GM18507 (cell line): ENCODE measurements at regions not wholly inside any gene's neighbourhood (a gene's known extent, or its start where the extent isn't known, plus 50 kb on each side); places are given as distances from the start of the nearest gene placed in this dataset.
"Not testable (repeated sequence)": the region's sequence is repeated elsewhere in the genome, so short reads cannot be mapped to it uniquely, and the experiment has no call there.

ENCODE experiments used
- DNase-seq: peaks from one replicate; pipeline ENCODE4 v3.0.0; 2011; ENCODE audit warnings: low read depth; ENCODE audit not compliant: insufficient read length; ENCODE audit errors: extremely low spot score
- FAIRE-seq: peaks from 2 replicates; lab custom pipeline; 2011; peaks lifted over from hg19 to GRCh38; lab: Jason Lieb, UNC

DNA sequence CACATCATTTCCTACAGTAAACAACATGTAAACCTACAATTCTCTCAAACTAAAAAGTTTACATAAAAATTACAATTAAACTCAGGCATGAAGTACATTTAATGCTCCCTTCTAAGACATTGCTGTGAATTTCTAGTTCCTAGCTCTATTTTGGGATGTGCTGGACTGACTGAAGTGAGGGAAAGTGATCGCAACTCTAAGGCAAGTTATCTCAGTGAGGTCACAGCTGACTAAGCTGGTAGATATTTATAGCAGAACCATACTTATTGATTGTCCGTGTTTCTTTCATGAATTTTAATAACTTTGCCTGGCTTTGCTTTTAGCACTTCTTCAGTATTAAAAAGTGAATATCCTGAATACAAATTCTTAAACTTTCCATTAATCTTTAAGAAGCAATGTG lies 570.4 kb upstream of the GALNTL6 start:
- FAIRE-seq = no peak
- no peak for DNase-seq

DNA sequence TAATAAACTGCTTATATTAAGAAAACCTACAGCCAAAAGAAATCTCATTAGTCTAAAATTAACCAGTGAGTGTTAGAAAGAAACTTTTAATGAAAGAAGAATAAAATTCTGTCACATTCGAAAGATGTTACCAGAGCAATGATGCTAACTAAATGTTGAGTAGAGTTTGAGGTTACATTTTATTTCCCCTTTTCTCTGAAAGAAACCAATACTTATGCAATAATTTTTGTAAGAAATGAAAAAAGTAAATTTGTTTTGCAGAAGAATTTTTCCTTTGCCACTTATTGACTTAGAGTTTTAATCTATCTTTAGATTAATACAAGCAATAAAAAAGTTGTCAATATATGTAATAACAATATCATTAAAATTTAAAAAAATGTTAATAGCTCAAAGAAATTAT lies 574.0 kb upstream of the GALNTL6 start:
- DNase-seq (no peak), FAIRE-seq (no peak)

DNA sequence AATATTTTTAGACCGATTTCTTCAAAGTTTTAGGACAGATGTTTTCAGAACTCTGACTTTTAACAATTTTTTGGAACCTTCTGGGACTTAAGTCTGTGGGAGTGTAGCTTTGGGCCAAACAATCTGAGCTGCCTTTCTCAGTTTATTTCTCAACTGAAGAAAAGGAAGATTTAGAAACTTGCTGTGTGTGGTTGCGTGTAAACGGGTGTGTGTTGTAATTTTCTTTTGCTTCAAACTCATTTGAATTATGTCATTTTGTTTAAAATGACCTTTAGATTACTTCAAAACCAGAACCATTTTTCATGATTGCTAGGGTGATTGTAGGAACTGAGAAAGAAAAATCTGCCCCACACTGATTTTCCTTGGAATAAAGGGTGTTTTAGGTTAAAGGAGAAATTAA lies 577.7 kb upstream of the GALNTL6 start:
- FAIRE-seq (no peak), DNase-seq (no peak)

DNA sequence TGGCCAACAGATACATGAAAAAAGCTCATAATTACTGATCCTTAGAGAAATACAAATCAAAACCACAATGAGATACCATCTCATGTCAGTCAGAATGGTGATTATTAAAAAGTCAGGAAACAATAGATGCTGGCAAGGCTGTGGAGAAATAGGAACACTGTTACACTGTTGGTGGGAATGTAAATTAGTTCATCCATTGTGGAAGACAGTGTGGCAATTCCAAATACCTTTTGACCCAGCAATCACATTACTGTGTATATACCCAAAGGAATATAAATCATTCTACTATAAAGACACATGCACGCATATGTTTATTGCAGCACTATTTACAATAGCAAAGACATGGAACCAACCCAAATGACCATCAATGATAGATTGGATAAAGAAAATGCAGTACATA lies 583.9 kb upstream of the GALNTL6 start:
- not testable (repeated sequence) for FAIRE-seq, DNase-seq

DNA sequence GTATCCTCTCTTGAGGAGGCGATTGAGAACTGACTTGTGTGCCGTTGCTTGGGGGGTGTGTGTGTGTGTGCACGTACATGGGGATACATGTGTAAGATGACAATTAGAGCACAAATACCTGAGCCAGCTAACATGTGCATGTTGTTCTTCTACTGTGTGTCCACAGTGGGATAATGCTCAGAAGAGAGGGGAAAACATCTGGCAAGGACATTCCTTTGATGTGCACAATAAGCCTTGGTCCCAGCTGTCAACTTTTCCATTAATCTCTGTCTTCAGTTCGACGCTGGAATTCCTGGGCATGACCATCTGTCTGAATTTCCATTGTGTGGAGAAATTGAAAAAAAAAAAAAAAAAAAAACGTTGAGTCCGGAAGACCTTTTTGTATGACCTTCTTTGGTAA lies 592.0 kb upstream of the GALNTL6 start:
- FAIRE-seq (no peak), DNase-seq (no peak)

DNA sequence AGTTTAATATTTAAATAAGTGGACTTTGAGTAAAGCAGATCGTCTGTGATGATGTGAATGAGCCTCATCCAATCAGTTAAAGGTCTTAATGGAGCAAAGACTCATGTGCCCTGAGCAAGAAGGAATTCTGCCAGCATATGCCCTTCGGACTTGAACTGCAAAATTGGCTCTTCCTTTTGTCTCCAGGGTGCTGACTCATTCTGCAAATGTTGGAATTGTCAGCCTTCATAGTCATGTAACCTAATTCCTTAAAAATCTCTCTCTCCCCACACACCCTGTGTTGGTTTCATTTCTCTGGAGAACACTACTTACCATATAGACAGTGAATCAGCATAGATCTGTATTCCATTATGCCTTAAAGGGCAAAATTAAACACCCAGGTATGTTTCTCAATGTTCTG lies 609.8 kb upstream of the GALNTL6 start:
- no peak for FAIRE-seq

DNA sequence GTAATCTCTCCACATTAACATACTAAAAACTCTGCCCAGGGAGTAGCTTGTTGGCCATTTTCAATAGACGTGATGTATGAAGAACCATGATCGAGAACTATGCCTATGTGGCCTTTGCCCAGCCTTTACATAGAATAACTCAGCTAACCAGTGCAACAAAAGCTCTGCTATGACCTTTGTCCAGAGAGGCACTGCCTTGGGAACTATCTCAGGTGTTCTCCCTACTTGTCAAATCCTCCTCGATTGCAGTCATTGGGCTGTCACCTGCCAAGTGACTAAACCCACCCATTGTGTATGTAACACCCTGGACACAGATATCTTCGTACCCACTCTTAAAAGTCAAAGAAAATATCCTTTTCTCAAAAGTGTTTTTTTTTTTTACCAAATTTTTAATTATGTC lies 610.3 kb upstream of the GALNTL6 start:
- no peak for FAIRE-seq

More for the DNA sequence above, 609.8 kb upstream of the GALNTL6 start:
- DNase-seq = no peak

DNA sequence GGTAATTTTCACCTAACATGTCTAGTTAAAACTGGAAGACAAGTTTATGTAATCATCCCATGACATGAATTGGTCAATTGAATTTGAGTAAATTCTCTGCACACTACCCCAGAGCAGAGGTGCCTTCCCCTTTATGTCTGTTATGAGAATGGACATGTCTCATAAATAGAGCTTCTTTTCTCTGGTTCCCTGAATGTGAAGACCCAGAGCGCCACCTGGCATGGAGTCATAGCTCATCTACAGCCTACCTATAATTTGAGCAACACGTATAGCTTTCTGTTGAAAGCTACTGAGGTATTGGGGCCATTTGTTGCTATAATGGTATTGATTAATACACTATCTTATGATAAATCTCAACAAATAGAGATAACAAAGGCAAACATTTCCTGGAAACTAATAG lies 626.5 kb upstream of the GALNTL6 start:
- FAIRE-seq = no peak
- DNase-seq = no peak

More for the DNA sequence above, 610.3 kb upstream of the GALNTL6 start:
- no peak for DNase-seq

DNA sequence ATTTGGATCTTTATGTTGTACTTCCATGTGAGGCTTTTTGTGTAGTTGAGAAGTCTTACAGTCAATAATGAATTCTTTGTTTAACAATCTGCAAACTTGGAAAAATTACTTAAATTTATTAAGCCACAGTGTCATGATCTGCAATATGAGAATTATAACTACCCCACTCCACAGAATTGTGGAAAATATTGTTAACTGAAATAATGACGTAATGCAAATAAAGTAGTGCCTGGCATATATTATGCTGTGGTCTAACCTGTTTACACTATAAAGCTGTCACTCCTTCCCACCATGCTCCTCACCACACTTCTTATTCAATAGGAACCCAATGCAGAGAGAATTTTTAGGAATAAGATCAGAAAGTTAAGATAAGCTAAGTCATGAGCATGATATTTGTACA lies 632.1 kb upstream of the GALNTL6 start:
- FAIRE-seq (no peak), DNase-seq (no peak)

DNA sequence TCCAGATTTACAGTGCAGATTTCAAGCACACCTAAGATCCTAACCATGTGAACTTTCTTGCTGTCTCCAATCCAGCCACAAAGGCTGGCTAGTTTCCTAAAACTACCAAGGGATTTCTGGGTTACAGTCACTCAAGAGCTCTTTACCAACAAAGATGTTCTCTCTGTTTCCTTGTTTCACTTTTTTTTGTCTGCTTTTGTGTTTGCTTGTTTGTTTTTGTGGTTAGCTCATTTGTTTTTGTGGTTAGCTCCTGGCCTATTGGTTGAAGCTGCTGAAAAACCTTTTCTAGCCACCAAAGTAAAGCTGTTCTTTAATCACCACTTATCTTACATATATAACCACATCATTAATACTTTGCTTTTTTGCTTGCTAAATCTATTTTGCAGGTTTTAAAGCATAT lies 642.5 kb upstream of the GALNTL6 start:
- no peak for FAIRE-seq

DNA sequence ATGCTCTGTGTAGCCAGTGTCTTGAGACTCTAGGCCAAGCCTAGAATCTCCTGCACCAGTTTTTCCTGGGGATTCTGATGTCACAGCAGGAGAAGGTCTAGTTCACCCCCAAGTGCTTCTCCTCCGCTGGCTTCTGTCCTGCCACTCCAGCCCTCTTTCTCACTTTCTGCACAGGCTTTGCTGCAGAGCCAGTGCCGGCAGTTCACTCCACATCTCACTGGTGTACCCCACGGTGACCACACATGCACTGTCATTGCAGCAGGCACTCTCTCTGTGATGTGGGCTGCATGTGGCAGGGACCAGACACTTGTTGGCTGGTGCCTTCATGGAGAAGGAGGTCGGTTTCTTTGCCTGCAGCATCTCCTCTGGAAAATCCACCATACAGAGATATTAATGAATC lies 643.8 kb upstream of the GALNTL6 start:
- FAIRE-seq (no peak), DNase-seq (no peak)

More for the DNA sequence above, 642.5 kb upstream of the GALNTL6 start:
- no peak for DNase-seq

DNA sequence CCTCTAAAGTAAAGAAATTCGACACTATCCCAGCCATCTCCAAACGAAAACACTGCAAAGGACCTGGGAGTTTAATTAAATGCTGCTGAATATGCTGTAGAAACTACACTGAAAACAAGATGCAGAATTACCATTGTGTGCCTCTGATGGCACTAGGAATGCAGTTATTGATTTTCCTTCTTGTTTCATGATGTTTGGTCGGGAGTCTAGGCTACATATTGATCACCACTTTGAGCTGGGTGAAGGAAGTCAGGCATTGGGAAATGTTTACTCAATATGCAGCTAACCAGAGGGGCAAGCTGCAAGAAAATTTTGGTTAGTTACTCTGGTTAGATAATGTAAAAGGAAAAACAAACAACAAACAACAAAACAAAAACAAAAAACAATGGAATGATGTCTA lies 650.7 kb upstream of the GALNTL6 start:
- no peak for FAIRE-seq
- DNase-seq = no peak

DNA sequence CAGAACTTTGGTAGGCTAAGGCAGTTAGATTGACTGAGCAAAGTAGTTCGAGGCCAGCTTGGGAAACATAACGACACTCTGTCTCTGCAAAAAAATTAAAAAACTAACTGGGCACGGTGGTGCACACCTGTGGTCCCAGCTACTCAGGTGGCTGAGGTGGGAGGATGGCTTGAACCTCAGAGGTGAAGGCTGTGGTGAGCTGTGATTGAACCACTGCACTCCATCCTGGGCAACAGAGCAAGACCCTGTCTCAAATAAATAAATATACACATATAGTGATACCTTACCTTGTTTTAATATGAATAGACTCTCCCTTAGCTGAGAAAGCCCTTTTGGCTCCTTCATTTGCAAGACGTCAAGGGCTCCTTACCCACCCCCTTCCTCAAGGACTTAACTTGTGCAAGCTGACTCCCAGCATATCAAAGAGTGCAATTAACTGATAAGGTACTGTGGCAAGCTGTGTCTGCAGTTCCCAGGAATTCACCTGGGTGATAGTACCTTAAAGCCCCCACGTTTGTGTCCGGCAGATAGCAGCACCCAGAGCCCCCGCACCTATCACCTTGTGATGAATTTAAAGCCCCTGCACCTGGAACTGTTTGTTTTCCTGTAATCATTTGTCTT lies 655.6 kb upstream of the GALNTL6 start:
- FAIRE-seq (no peak), DNase-seq (no peak)

DNA sequence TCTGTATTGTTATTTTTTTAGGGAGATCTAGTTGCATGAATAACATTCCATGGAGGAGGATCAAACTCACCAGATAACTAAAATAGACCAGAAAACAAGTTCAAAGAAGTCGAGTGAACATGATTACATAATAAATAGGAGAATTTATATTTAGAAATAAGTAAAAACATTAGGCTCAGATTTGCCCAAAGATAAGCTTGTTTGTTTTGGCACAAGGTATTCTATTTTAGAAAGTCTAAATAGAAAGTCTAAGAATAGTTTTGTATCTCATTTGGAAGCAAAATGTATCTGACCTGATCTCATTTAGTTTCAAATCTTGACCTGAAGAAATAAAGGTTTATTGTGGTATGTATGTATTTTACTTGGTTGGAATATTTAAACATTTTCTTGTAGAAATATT lies 670.6 kb upstream of the GALNTL6 start:
- DNase-seq = no peak
- no peak for FAIRE-seq

DNA sequence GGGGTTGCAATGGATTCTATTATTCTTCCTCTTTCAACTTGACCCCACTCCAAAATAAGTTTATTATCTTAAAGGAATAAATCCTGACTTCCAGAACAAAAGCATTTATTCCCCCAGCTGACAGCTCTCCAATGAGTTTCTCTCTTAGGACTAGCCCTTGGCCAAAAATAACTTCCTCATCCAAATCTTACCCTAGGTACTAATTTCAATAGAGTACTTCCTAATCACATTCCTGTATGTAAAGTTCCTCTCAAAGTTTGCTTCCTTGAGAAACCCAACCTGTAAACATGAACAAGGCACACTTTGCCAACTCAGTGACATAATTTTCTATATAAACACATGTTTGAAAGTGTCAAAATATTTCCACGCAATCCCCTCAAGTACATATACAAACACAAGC lies 671.2 kb upstream of the GALNTL6 start:
- no peak for FAIRE-seq
- no peak for DNase-seq

DNA sequence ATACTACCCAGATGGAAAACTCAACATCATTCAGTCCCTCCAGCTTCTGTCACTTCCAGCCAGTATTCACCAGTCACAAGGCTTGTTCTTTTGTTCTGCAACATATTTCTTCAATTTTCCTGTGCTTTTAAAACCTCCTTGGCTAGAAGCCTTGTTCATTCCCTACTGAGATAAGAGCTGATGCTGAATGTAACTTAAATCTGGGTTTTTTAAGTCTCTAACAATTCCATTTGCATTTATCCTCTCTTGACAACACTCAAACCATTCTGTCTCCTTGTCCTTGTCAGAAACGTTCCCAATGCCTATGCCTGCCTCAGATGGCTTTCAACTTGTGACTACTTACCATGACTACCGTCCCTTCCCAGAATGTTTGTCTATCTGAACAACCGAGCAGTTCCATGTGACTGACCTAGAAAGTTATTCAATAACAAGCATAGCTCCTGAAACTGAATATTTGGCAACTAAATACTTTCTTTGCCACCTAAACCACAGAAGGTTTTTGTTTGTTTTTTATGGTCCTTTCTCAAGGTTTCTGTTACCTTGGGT lies 682.9 kb upstream of the GALNTL6 start:
- DNase-seq (no peak), FAIRE-seq (no peak)

DNA sequence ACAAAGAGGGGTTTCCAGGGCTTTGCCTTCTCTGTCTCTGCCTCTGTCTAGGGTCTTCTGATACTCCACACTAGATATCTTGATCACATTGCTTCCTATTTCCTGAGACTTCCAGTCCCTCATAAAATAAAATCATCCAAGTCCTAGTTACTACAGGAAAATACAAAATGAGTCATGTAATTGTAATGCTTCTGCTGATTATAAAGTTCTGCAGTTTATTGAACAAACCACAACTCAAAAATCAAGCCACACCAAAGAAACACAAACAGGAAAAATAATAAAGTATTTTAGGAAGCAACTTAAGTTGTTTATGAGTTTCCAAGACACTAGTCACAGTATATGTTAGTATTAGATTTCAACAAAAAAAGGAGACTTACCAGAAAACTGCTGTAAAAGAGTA lies 695.1 kb upstream of the GALNTL6 start:
- DNase-seq (no peak), FAIRE-seq (no peak)

DNA sequence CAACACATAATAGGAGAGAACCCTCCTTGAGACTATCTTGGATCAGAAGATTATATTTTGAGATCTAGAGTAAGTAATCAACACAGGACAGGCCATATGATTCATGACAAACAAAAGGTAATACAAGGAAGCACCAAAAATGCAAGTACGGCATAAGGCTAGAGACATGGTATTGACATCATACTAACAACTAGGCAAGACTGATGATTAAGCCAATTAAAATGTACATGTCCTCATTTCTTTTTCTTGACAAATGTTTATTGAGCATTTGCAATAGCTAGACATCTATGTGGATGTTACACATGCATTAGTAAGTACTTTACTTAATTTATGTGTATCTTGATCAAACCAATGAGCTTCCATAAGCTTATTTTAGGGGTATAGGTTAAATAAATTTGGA lies 695.7 kb upstream of the GALNTL6 start:
- DNase-seq = no peak
- FAIRE-seq = no peak

DNA sequence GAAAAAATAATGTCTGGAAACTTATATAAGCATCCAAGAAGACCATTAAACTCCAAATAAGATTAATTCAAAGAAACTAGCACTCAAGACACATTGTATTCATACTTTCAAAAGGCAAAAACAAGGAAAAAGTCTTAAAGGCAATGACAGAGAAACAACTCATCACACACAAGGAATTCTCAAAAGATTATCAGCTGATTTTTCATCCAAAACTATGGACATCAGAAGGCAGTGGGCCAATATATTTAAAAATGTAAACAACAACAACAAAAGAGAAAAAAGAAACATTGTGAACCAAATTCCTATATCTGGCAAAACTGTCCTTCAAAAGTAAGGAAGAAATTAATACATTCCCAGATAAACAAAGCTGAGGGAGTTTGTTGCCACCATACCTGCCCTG lies 711.4 kb upstream of the GALNTL6 start:
- DNase-seq = no peak

DNA sequence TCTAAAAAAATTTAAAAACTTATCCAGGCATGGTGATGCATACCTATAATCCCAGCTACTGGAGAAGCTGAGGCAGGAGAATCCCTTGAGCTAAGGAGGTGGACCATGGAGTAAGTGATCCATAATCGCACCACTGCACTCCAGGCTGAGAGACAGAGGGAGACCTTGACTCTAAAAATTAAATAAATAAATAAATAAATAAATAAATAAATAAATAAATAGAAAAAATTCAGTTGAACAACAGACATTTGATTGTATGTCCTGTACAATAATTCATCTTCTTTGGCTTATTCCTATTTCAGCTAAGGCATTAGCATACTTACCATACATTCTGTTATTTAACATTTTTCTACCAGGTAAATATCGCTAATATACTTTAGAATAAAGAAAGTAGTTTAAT lies 726.1 kb upstream of the GALNTL6 start:
- no peak for DNase-seq
- FAIRE-seq = no peak

More for the DNA sequence above, 711.4 kb upstream of the GALNTL6 start:
- FAIRE-seq = no peak

DNA sequence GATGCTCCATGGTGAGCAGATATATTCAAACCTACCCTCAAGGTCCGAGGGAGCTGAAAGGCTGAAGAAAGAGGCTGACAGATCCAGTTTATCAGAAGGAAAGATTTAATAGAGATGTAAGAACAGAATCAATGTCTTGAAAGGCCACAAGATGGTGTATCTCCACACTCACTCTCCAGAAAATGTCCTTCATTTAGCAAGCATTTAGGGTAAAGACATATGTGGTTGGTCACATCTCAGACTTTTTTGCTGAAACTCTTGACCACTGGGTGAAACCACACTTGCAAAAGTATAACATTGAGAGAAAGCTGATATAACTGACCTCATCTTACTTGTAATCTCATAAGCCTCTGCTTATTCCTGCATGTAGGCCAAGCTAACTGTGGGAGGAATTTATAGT lies 745.8 kb upstream of the GALNTL6 start:
- no peak for DNase-seq
- FAIRE-seq = no peak

DNA sequence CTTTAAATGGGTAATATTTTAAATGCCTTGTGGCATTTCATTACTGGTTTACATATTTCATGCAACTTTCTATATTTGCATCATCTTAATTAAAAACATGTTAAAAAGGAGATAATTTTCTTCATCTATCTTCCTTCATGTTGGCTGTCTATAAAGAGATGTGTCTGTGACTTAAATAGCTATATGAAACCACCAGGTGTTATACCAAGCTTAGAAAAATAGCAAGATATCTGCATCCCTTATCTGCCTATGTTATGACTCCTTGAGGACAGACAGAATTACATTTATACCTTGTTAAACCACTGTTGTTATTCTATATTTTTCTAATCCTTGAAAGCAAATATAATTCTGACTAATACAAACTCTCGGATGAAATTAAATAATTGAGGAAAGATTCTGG lies 763.8 kb upstream of the GALNTL6 start:
- FAIRE-seq = no peak
- DNase-seq = no peak
